Testis (tissue), 2 donors: ENCODE measurements at regions not wholly inside any gene's neighbourhood (a gene's known extent, or its start where the extent isn't known, plus 50 kb on each side); places are given as distances from the start of the nearest gene placed in this dataset.

ENCODE experiments used
- DNase-seq: peaks from one replicate; pipeline ENCODE4 v3.0.0-alpha.2; 2019
- H3K27ac ChIP-seq, 2 donors: fragments of 200-600 bp; sonication (generic); one replicate each; pipeline ENCODE4 v1.5.1; 2019
- H3K27me3 ChIP-seq: fragments of 200-600 bp; sonication (generic); one replicate; pipeline ENCODE4 v1.5.1; 2019
- H3K36me3 ChIP-seq: fragments of 200-600 bp; sonication (generic); one replicate; pipeline ENCODE4 v1.5.1; 2017; ENCODE audit warnings: low read depth; ENCODE audit errors: missing control alignments
- H3K4me1 ChIP-seq: fragments of 200-600 bp; sonication (generic); one replicate; pipeline ENCODE4 v1.5.1; 2019
- H3K4me3 ChIP-seq, 2 donors: fragments of 200-600 bp; sonication (generic); one replicate each; pipeline ENCODE4 v1.5.1; 2017 to 2019
- H3K9me3 ChIP-seq: fragments of 200-600 bp; sonication (generic); one replicate; pipeline ENCODE4 v1.5.1; 2017
- CTCF ChIP-seq, 3 experiments: fragments of 450-650 bp in 2 of 3; fragments of 200-600 bp in 1 of 3; sonication (generic) in 1 of 3; IDR thresholded peaks; one replicate each; pipeline ENCODE4 v1.5.1; 2016 to 2019; ENCODE audit warnings: antibody characterized with exemption in 3 of 3, mild to moderate bottlenecking in 2 of 3, moderate library complexity in 1 of 3
- POLR2A ChIP-seq: fragments of 450-650 bp; IDR thresholded peaks from one replicate; pipeline ENCODE4 v1.6.1; 2017; ENCODE audit warnings: antibody characterized with exemption, mild to moderate bottlenecking, moderate library complexity
- WGBS, 2 donors: methylation state at CpG; one replicate each; pipeline ENCODE4 v1.1.5; 2018; 5-methylcytosine and 5-hydroxymethylcytosine counted together
- intact Hi-C: fragments of 100-400 bp; cut with DNase I; formaldehyde crosslinking; loops from one replicate; pipeline ENCODE4 v1.15.1; 2023; ENCODE audit warnings: low total_unique reads

GRCh38 chr22:49034836-49035817, 792.5 kb downstream of the BRD1 start:
- WGBS, 2 donors: 89 to 90% methylated on average over 22 to 30 of the region's 30 CpGs
- no peaks in the 10 kb centered on the region for H3K27me3 ChIP-seq
- H3K9me3 ChIP-seq: no peaks in the 10 kb centered on the region
- H3K27ac ChIP-seq: no peak overlapping the region
- DNase-seq: no peak
- intact Hi-C loops: no loop called here
- no peak overlapping the region for H3K4me3 ChIP-seq
- no peaks in the 10 kb centered on the region for H3K36me3 ChIP-seq
- no peaks in the 10 kb centered on the region for H3K4me1 ChIP-seq
- TF ChIP-seq CTCF (IDR thresholded peaks at IDR 0.05) (no peak), POLR2A (no peak)

GRCh38 chr22:49033616-49034015, 794.1 kb downstream of the BRD1 start:
- WGBS, 2 donors: 91 to 100% methylated on average over 2 to 9 of the region's 9 CpGs
- intact Hi-C loops: no loop called here
- TF ChIP-seq POLR2A: no peak
- no peak for TF ChIP-seq CTCF (IDR thresholded peaks at IDR 0.05)
- Histone ChIP-seq H3K9me3 (no peaks in the 10 kb centered on the region), H3K27ac (no peak overlapping the region), H3K27me3 (no peaks in the 10 kb centered on the region), H3K36me3 (no peaks in the 10 kb centered on the region), H3K4me3 (no peak overlapping the region), H3K4me1 (no peaks in the 10 kb centered on the region)
- no peak for DNase-seq

GRCh38 chr22:49032821-49033220, 794.9 kb downstream of the BRD1 start:
- Histone ChIP-seq H3K36me3 (no peaks in the 10 kb centered on the region), H3K4me1 (no peaks in the 10 kb centered on the region), H3K9me3 (no peaks in the 10 kb centered on the region), H3K4me3 (no peak overlapping the region), H3K27ac (no peak overlapping the region), H3K27me3 (no peaks in the 10 kb centered on the region)
- intact Hi-C loops: no loop called here
- TF ChIP-seq POLR2A (no peak), CTCF (IDR thresholded peaks at IDR 0.05) (no peak)
- no peak for DNase-seq
- 69% methylated on average over 17 of the region's 17 CpGs; no CpG with 5 or more reads in 1 of the 2 donors for WGBS, 2 donors

- Histone ChIP-seq H3K4me3 (no peak overlapping the region), H3K27ac (no peak overlapping the region), H3K9me3 (no peaks in the 10 kb centered on the region), H3K27me3 (no peaks in the 10 kb centered on the region), H3K4me1 (no peaks in the 10 kb centered on the region), H3K36me3 (no peaks in the 10 kb centered on the region)
- intact Hi-C loops: no loop called here
- no peak for DNase-seq
- TF ChIP-seq POLR2A (no peak), CTCF (IDR thresholded peaks at IDR 0.05) (no peak)
- WGBS, 2 donors: 78% methylated on average over 6 of the region's 6 CpGs
Observed at GRCh38 chr22:49031746-49032330, 795.8 kb downstream of the BRD1 start.
